ENCODE measurements at regions not wholly inside any gene's neighbourhood (a gene's known extent, or its start where the extent isn't known, plus 50 kb on each side); places are given as distances from the start of the nearest gene placed in this dataset.
"Not testable (repeated sequence)": the region's sequence is repeated elsewhere in the genome, so short reads cannot be mapped to it uniquely, and the experiment has no call there.

- Mint-ChIP-seq H3K27ac (no peak overlapping the region), H3K4me3 (no peak overlapping the region), H3K9me3 (ENCODE audit: low read depth) (no peaks in the 10 kb centered on the region), H3K27me3 (peaks cover 6% of the 10 kb centered on the region), H3K4me1 (peaks cover 3% of the 10 kb centered on the region), H3K36me3 (ENCODE audit: low read depth) (no peaks in the 10 kb centered on the region)
- ATAC-seq (no peak), DNase-seq (no peak)
- intact Hi-C loops (cut with DNase I, micrococcal nuclease), result no loop called here
- CTCF ChIA-PET, result interaction anchor here (4.2 kb wide), 1 partner anchor 12 kb away, joined by 31 read pairs; no protein-coding TSS in a partner anchor
- POLR2A ChIA-PET, result no interaction called here
These were observed 66.3 kb upstream of the SELENOP start for GRCh38 chr5:42878041-42878440.

- intact Hi-C loops (cut with DNase I, micrococcal nuclease), result no loop called here
- Mint-ChIP-seq H3K27ac (no peak overlapping the region), H3K4me1 (peaks cover 3% of the 10 kb centered on the region), H3K9me3 (ENCODE audit: low read depth) (no peaks in the 10 kb centered on the region), H3K36me3 (ENCODE audit: low read depth) (no peaks in the 10 kb centered on the region), H3K27me3 (peaks cover 7% of the 10 kb centered on the region), H3K4me3 (no peak overlapping the region)
- no peak for DNase-seq
- ATAC-seq, result no peak
- CTCF ChIA-PET, result interaction anchor here (4.2 kb wide), 1 partner anchor 13 kb away, joined by 31 read pairs; no protein-coding TSS in a partner anchor
- POLR2A ChIA-PET, result no interaction called here
These were observed 65.7 kb upstream of the SELENOP start for GRCh38 chr5:42877431-42877830.

- ATAC-seq, result no peak
- H3K27me3 Mint-ChIP-seq, result peaks cover 7% of the 10 kb centered on the region
- no peak overlapping the region for H3K4me3 Mint-ChIP-seq
These were observed 64.7 kb upstream of the SELENOP start for GRCh38 chr5:42876375-42876844.

GRCh38 chr5:42875785-42876374, 64.2 kb upstream of the SELENOP start:
- ChIA-PET CTCF (interaction anchor here (1.7 to 2.2 kb wide), 2 partner anchors 13 to 33 kb away, joined by 6 read pairs; no protein-coding TSS in a partner anchor), POLR2A (no interaction called here)
- Mint-ChIP-seq H3K36me3 (ENCODE audit: low read depth) (no peaks in the 10 kb centered on the region), H3K27me3 (peaks cover 7% of the 10 kb centered on the region), H3K4me1 (peaks cover 3% of the 10 kb centered on the region), H3K27ac (no peak overlapping the region), H3K9me3 (ENCODE audit: low read depth) (no peaks in the 10 kb centered on the region), H3K4me3 (no peak overlapping the region)
- DNase-seq (no peak), ATAC-seq (no peak)
- intact Hi-C loops (cut with DNase I, micrococcal nuclease), result no loop called here

More at GRCh38 chr5:42876375-42876844, 64.7 kb upstream of the SELENOP start:
- Mint-ChIP-seq H3K4me1 (peaks cover 3% of the 10 kb centered on the region), H3K9me3 (ENCODE audit: low read depth) (no peaks in the 10 kb centered on the region), H3K36me3 (ENCODE audit: low read depth) (no peaks in the 10 kb centered on the region), H3K27ac (no peak overlapping the region)
- intact Hi-C loops (cut with DNase I, micrococcal nuclease), result no loop called here
- ChIA-PET POLR2A (no interaction called here), CTCF (interaction anchor here (1.7 to 2.2 kb wide), 2 partner anchors 13 to 32 kb away, joined by 6 read pairs; no protein-coding TSS in a partner anchor)
- DNase-seq, result no peak

GRCh38 chr5:42875211-42875610, 63.5 kb upstream of the SELENOP start:
- intact Hi-C loops (cut with DNase I, micrococcal nuclease), result no loop called here
- Mint-ChIP-seq H3K27me3 (peaks cover 7% of the 10 kb centered on the region), H3K27ac (no peak overlapping the region), H3K4me1 (peaks cover 3% of the 10 kb centered on the region), H3K4me3 (no peak overlapping the region), H3K9me3 (ENCODE audit: low read depth) (no peaks in the 10 kb centered on the region), H3K36me3 (ENCODE audit: low read depth) (no peaks in the 10 kb centered on the region)
- no peak for DNase-seq
- ChIA-PET CTCF (interaction anchor here (2.2 kb wide), 1 partner anchor 34 kb away, joined by 6 read pairs; no protein-coding TSS in a partner anchor), POLR2A (no interaction called here)
- no peak for ATAC-seq

- DNase-seq, result no peak
- CTCF ChIA-PET, result interaction anchor here (1.2 to 2.2 kb wide), 2 partner anchors 15 to 34 kb away, joined by 4 to 6 read pairs; no protein-coding TSS in a partner anchor
- Mint-ChIP-seq H3K27ac (no peak overlapping the region), H3K27me3 (peaks cover 7% of the 10 kb centered on the region), H3K4me1 (peaks cover 3% of the 10 kb centered on the region), H3K9me3 (ENCODE audit: low read depth) (peaks cover 1% of the 10 kb centered on the region), H3K4me3 (no peak overlapping the region), H3K36me3 (ENCODE audit: low read depth) (no peaks in the 10 kb centered on the region)
- no peak for ATAC-seq
- intact Hi-C loops (cut with DNase I, micrococcal nuclease), result no loop called here
- POLR2A ChIA-PET, result no interaction called here
These were observed 63.0 kb upstream of the SELENOP start for GRCh38 chr5:42874621-42875198.

GRCh38 chr5:42872865-42873264, 61.2 kb upstream of the SELENOP start:
- Mint-ChIP-seq H3K9me3 (ENCODE audit: low read depth) (peaks cover 3% of the 10 kb centered on the region), H3K27me3 (peaks cover 7% of the 10 kb centered on the region), H3K36me3 (ENCODE audit: low read depth) (no peaks in the 10 kb centered on the region), H3K4me1 (peaks cover 3% of the 10 kb centered on the region), H3K4me3 (no peak overlapping the region), H3K27ac (no peak overlapping the region)
- ATAC-seq (no peak), DNase-seq (no peak)
- intact Hi-C loops (cut with DNase I, micrococcal nuclease), result no loop called here
- POLR2A ChIA-PET, result no interaction called here
- CTCF ChIA-PET, result interaction anchor here (0.5 kb wide), 1 partner anchor 17 kb away, joined by 6 read pairs; no protein-coding TSS in a partner anchor

GRCh38 chr5:42870882-42871418, 59.3 kb upstream of the SELENOP start:
- ATAC-seq, result no peak
- intact Hi-C loops (cut with DNase I, micrococcal nuclease), result no loop called here
- Mint-ChIP-seq H3K36me3 (ENCODE audit: low read depth) (no peaks in the 10 kb centered on the region), H3K27me3 (peaks cover 9% of the 10 kb centered on the region), H3K4me1 (peaks cover 3% of the 10 kb centered on the region), H3K9me3 (ENCODE audit: low read depth) (peaks cover 3% of the 10 kb centered on the region), H3K4me3 (no peak overlapping the region), H3K27ac (no peak overlapping the region)
- POLR2A ChIA-PET, result no interaction called here
- DNase-seq, result no peak
- CTCF ChIA-PET, result interaction anchor here (0.6 to 1.7 kb wide), 2 partner anchors 19 to 211 kb away, joined by 3 to 5 read pairs; no protein-coding TSS in a partner anchor

GRCh38 chr5:42868417-42868816, 56.7 kb upstream of the SELENOP start:
- H3K27ac Mint-ChIP-seq; H3K9me3 Mint-ChIP-seq (ENCODE audit: low read depth); H3K4me3 Mint-ChIP-seq; POLR2A ChIA-PET; CTCF ChIA-PET; H3K36me3 Mint-ChIP-seq (ENCODE audit: low read depth); H3K4me1 Mint-ChIP-seq; intact Hi-C loops (cut with DNase I, micrococcal nuclease); DNase-seq; ATAC-seq: not testable (repeated sequence)
- peaks cover 19% of the 10 kb centered on the region for H3K27me3 Mint-ChIP-seq

- peaks cover 10% of the 10 kb centered on the region for H3K9me3 Mint-ChIP-seq (ENCODE audit: low read depth)
- H3K27me3 Mint-ChIP-seq, result peaks cover 24% of the 10 kb centered on the region
- H3K36me3 Mint-ChIP-seq (ENCODE audit: low read depth); CTCF ChIA-PET; intact Hi-C loops (cut with DNase I, micrococcal nuclease); ATAC-seq; H3K4me3 Mint-ChIP-seq; H3K27ac Mint-ChIP-seq; H3K4me1 Mint-ChIP-seq; POLR2A ChIA-PET; DNase-seq: not testable (repeated sequence)
These were observed 53.1 kb upstream of the SELENOP start for GRCh38 chr5:42864749-42865148.

All from activated CD4-positive, alpha-beta T cell treated with anti-CD3 and anti-CD28 coated beads for 36 hours (primary cell).